HCT116 (cell line): ENCODE measurements at regions not wholly inside any gene's neighbourhood (a gene's known extent, or its start where the extent isn't known, plus 50 kb on each side); places are given as distances from the start of the nearest gene placed in this dataset.
"Not testable (repeated sequence)": the region's sequence is repeated elsewhere in the genome, so short reads cannot be mapped to it uniquely, and the experiment has no call there.

ENCODE experiments used
- ATAC-seq: fragments of 200-7000 bp; cut with Tn5 transposase; 2 replicates; pipeline ENCODE4 v1.9.1; 2020; ENCODE audit warnings: mild to moderate bottlenecking, moderate library complexity
- BruUV-seq: library from RNA; stranded (reverse); fragments of 400-500 nt; replicated peaks from 2 replicates; lab custom pipeline; 2021; lab: Mats Ljungman, UMichigan
- CTCF ChIA-PET: fragments of 300-600 bp; sonication (Branson Sonifier 250); formaldehyde crosslinking; loops from one replicate; lab custom pipeline; 2021; ENCODE audit warnings: antibody characterized with exemption; lab: Charles Lee
- POLR2A ChIA-PET: fragments of 300-600, 350-600 bp; sonication (Branson Sonifier 250); formaldehyde crosslinking; loops from one replicate; lab custom pipeline; 2021; ENCODE audit warnings: antibody characterized with exemption; lab: Charles Lee
- RAD21 ChIA-PET, 2 experiments: fragments of 300-600 bp; sonication (Branson Sonifier 250); formaldehyde crosslinking; loops; one replicate each; lab custom pipeline; 2023; ENCODE audit warnings: low total read pairs in 2 of 2; ENCODE audit not compliant: uncharacterized antibody in 2 of 2, unreplicated experiment in 2 of 2, low non-redundant PET in 1 of 2; lab: Charles Lee
- DNase-seq: peaks from one replicate; pipeline ENCODE4 v3.0.0-alpha.2; 2010; ENCODE audit warnings: low read depth, low spot score
- H2AFZ ChIP-seq: fragments of 200-600 bp; shearing (Covaris generic), sonication (generic); 2 replicates; pipeline ENCODE4 v1.6.1; 2017; ENCODE audit warnings: low read depth, mixed run types, mixed read lengths, antibody characterized with exemption, low read length; ENCODE audit not compliant: poor library complexity, severe bottlenecking
- H3K27ac ChIP-seq: 2 replicates; pipeline ENCODE4 v1.5.1; 2012; ENCODE audit warnings: low read depth, low read length
- H3K27me3 ChIP-seq: fragments of 200-600 bp; sonication (generic); 2 replicates; pipeline ENCODE4 v1.6.1; 2016; ENCODE audit warnings: mixed run types, low read length, mixed read lengths; ENCODE audit not compliant: insufficient read depth
- H3K36me3 ChIP-seq, 2 experiments: fragments of 200-500 bp in 1 of 2; fragments of 200-600 bp in 1 of 2; sonication (Bioruptor generic) in 1 of 2; sonication (generic) in 1 of 2; 2 replicates each; pipeline versions ENCODE4 v1.5.1 to v1.6.1; 2014 to 2016; ENCODE audit warnings: low read length in 2 of 2, inconsistent platforms in 1 of 2, mixed read lengths in 1 of 2, mixed run types in 1 of 2; ENCODE audit not compliant: insufficient read depth in 2 of 2, control insufficient read depth in 1 of 2
- H3K4me1 ChIP-seq, 2 experiments: fragments of 200-600 bp in 1 of 2; sonication (generic) in 1 of 2; 2 replicates each; pipeline versions ENCODE4 v1.5.1 to v1.6.1; 2012 to 2017; ENCODE audit warnings: low read length in 2 of 2, inconsistent platforms in 1 of 2, mild to moderate bottlenecking in 1 of 2, mixed read lengths in 1 of 2, mixed run types in 1 of 2, moderate library complexity in 1 of 2; ENCODE audit not compliant: insufficient read depth in 2 of 2, control insufficient read depth in 1 of 2
- H3K4me2 ChIP-seq: fragments of 200-600 bp; sonication (generic); 2 replicates; pipeline ENCODE4 v1.6.1; 2017; ENCODE audit warnings: mixed run types, low read length, mixed read lengths
- H3K4me3 ChIP-seq, 2 experiments: fragments of 200-600 bp in 1 of 2; sonication (generic) in 1 of 2; replicated peaks in 1 of 2; 2 replicates each; pipeline ENCODE4 v1.5.1; 2011 to 2016; ENCODE audit warnings: low read length in 2 of 2, control low read depth in 1 of 2, low read depth in 1 of 2, mild to moderate bottlenecking in 1 of 2, mixed read lengths in 1 of 2, mixed run types in 1 of 2
- H3K79me2 ChIP-seq: fragments of 200-600 bp; sonication (generic); 2 replicates; pipeline ENCODE4 v1.6.1; 2017; ENCODE audit warnings: mild to moderate bottlenecking, mixed run types, low read length, moderate library complexity, mixed read lengths; ENCODE audit not compliant: insufficient read depth
- H3K9ac ChIP-seq: fragments of 200-600 bp; sonication (generic); 2 replicates; pipeline ENCODE4 v1.6.1; 2016; ENCODE audit warnings: low read length, mixed read lengths
- H3K9me2 ChIP-seq: fragments of 200-600 bp; sonication (generic), shearing (Covaris generic); 2 replicates; pipeline ENCODE4 v1.6.1; 2017; ENCODE audit warnings: mixed run types, mild to moderate bottlenecking, moderate library complexity; ENCODE audit not compliant: insufficient read depth
- H3K9me3 ChIP-seq, 2 experiments: fragments of 200-500 bp in 1 of 2; fragments of 200-600 bp in 1 of 2; sonication (Bioruptor generic) in 1 of 2; sonication (generic) in 1 of 2; 2 replicates each; pipeline ENCODE4 v1.6.1; 2014 to 2017; ENCODE audit warnings: low read length in 2 of 2, mixed read lengths in 2 of 2, inconsistent platforms in 1 of 2, low read depth in 1 of 2, mild to moderate bottlenecking in 1 of 2, mixed run types in 1 of 2, moderate library complexity in 1 of 2; ENCODE audit not compliant: control insufficient read depth in 1 of 2, insufficient read depth in 1 of 2
- H4K20me1 ChIP-seq: fragments of 200-600 bp; sonication (generic), shearing (Covaris generic); 2 replicates; pipeline ENCODE4 v1.6.1; 2017; ENCODE audit warnings: mixed run types, mild to moderate bottlenecking, moderate library complexity; ENCODE audit not compliant: insufficient read depth
- CEBPB ChIP-seq: IDR thresholded peaks from 2 replicates; pipeline ENCODE4 v1.6.1; 2012; ENCODE audit warnings: low read depth
- CTCF ChIP-seq, 3 experiments: fragments of 200-600 bp in 1 of 3; sonication (generic) in 1 of 3; IDR thresholded peaks in 2 of 3; conservative IDR thresholded peaks in 1 of 3; 2 replicates each; pipeline ENCODE4 v1.5.1; 2012 to 2017; ENCODE audit warnings: low read depth in 2 of 3, low read length in 2 of 3, antibody characterized with exemption in 1 of 3, borderline replicate concordance in 1 of 3, control low read depth in 1 of 3, mild to moderate bottlenecking in 1 of 3, mixed read lengths in 1 of 3, mixed run types in 1 of 3, moderate library complexity in 1 of 3; ENCODE audit not compliant: insufficient read depth in 1 of 3
- EGR1 ChIP-seq: IDR thresholded peaks from 2 replicates; pipeline ENCODE4 v1.6.1; 2012; ENCODE audit warnings: low read depth
- POLR2A ChIP-seq: IDR thresholded peaks from 2 replicates; pipeline ENCODE4 v1.7.0; 2011; ENCODE audit warnings: borderline replicate concordance; ENCODE audit not compliant: insufficient read depth, insufficient read length; ENCODE audit errors: extremely low read depth
- intact Hi-C: fragments of 100-400 bp; cut with micrococcal nuclease; formaldehyde crosslinking; loops from 2 replicates; pipeline ENCODE4 v1.10.0; 2022
- TF ChIP-seq, protein P1 (sequence below): IDR thresholded peaks from 2 replicates; pipeline ENCODE4 v1.6.1; 2011; ENCODE audit warnings: mild to moderate bottlenecking, low read length, moderate library complexity; ENCODE audit not compliant: insufficient replicate concordance; ENCODE audit errors: extremely low read depth

DNA sequence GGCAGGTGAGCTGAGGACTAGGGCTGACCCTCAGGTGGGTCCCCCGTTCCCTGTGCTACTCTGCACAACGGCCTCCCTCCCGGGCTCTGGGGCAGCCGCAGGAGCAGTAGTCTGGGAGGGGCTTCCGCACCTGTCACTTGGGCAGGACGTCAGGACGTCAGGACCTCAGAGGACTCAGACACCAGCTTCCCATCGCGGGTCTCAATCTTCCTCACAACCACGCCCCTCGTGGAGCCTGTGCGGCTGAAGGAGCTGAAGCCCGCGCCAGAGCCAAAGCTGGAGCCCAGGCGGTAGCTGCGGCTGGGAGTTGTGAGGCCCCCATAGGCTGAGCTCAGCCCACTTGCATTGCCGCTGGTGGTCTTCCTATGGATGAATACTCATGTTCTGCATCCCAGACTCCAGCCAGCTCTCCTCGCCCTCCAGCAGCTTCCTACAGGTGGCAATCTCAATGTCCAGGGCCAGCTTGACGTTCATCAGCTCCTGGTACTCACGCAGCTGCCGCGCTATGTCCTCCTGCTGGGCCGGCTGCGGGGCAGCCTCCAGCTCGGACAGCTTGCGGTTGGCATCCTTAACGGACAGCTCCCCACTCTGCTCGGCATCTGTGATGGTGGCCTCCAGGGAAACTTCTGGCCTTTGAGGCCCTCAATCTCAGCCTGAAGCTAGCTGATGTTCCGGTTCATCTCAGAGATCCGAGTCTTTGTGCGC, 381.4 kb upstream of the RGMB start:
- no peak for ATAC-seq
- BruUV-seq: no TSS peak
- H4K20me1 ChIP-seq: no peaks in the 10 kb centered on the region
- ChIA-PET CTCF (no interaction called here), RAD21 (no interaction called here), POLR2A (no interaction called here)
- H2AFZ ChIP-seq: no peak overlapping the region
- H3K27ac ChIP-seq: no peak overlapping the region
- H3K4me2 ChIP-seq: no peak overlapping the region
- TF ChIP-seq, protein P1, sequence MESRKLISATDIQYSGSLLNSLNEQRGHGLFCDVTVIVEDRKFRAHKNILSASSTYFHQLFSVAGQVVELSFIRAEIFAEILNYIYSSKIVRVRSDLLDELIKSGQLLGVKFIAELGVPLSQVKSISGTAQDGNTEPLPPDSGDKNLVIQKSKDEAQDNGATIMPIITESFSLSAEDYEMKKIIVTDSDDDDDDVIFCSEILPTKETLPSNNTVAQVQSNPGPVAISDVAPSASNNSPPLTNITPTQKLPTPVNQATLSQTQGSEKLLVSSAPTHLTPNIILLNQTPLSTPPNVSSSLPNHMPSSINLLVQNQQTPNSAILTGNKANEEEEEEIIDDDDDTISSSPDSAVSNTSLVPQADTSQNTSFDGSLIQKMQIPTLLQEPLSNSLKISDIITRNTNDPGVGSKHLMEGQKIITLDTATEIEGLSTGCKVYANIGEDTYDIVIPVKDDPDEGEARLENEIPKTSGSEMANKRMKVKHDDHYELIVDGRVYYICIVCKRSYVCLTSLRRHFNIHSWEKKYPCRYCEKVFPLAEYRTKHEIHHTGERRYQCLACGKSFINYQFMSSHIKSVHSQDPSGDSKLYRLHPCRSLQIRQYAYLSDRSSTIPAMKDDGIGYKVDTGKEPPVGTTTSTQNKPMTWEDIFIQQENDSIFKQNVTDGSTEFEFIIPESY: no peak
- no peak for TF ChIP-seq CTCF (IDR thresholded peaks at IDR 0.05 in 2 of 3, conservative IDR thresholded peaks at IDR 0.05 in 1 of 3; ENCODE audit: borderline replicate concordance in 1 of 3, insufficient read depth in 1 of 3, low read depth in 2 of 3, low read length in 2 of 3)
- TF ChIP-seq EGR1: no peak
- TF ChIP-seq POLR2A: no peak
- no peak for TF ChIP-seq CEBPB
- H3K4me1 ChIP-seq: no peaks in the 10 kb centered on the region
- H3K36me3 ChIP-seq: no peaks in the 10 kb centered on the region
- H3K9me3 ChIP-seq: no peaks in the 10 kb centered on the region
- no peaks in the 10 kb centered on the region for H3K27me3 ChIP-seq
- H3K9me2 ChIP-seq: no peaks in the 10 kb centered on the region
- H3K4me3 ChIP-seq: no peak overlapping the region
- H3K9ac ChIP-seq: no peak overlapping the region
- DNase-seq: no peak
- intact Hi-C loops: no loop called here
- H3K79me2 ChIP-seq: no peaks in the 10 kb centered on the region

- H3K9ac ChIP-seq, intact Hi-C loops, H3K36me3 ChIP-seq, DNase-seq, H2AFZ ChIP-seq, H3K4me3 ChIP-seq, H3K9me3 ChIP-seq, H3K27ac ChIP-seq, H4K20me1 ChIP-seq, H3K9me2 ChIP-seq, RAD21 ChIA-PET, H3K4me2 ChIP-seq, H3K4me1 ChIP-seq, ATAC-seq, BruUV-seq, H3K79me2 ChIP-seq, CTCF ChIA-PET, H3K27me3 ChIP-seq, POLR2A ChIA-PET: not testable (repeated sequence)
Observed at GRCh38 chr5:98393205-98393604, 380.3 kb upstream of the RGMB start.
